Lung (tissue), 11 donors: ENCODE measurements at regions not wholly inside any gene's neighbourhood (a gene's known extent, or its start where the extent isn't known, plus 50 kb on each side); places are given as distances from the start of the nearest gene placed in this dataset.
"Not testable (repeated sequence)": the region's sequence is repeated elsewhere in the genome, so short reads cannot be mapped to it uniquely, and the experiment has no call there.

Source experiments
- ATAC-seq: fragments of 200-7000 bp; cut with Tn5 transposase; one replicate; pipeline ENCODE4 v1.9.1; 2020; ENCODE audit warnings: moderate number of reproducible peaks; ENCODE audit not compliant: insufficient read depth, low FRiP score
- DNase-seq, 3 donors: peaks; one replicate each; pipeline ENCODE4 v3.0.0-alpha.2; 2013 to 2017
- H3K27ac ChIP-seq, 2 donors: one replicate each; pipeline ENCODE4 v1.5.1; 2013; ENCODE audit warnings: mild to moderate bottlenecking in 2 of 2, moderate library complexity in 2 of 2, control low read depth in 1 of 2, inconsistent platforms in 1 of 2, low read depth in 1 of 2, low read length in 1 of 2
- H3K27me3 ChIP-seq, 3 donors: one replicate each; pipeline ENCODE4 v1.5.1; 2013; ENCODE audit warnings: low read length in 2 of 3; ENCODE audit not compliant: control insufficient read depth in 3 of 3, insufficient read depth in 3 of 3
- H3K36me3 ChIP-seq, 4 donors: one replicate each; pipeline ENCODE4 v1.5.1; 2013; ENCODE audit warnings: low read length in 4 of 4, mild to moderate bottlenecking in 1 of 4, moderate library complexity in 1 of 4; ENCODE audit not compliant: control insufficient read depth in 4 of 4, insufficient read depth in 4 of 4
- H3K4me1 ChIP-seq, 5 donors: one replicate each; pipeline ENCODE4 v1.5.1; 2013; ENCODE audit warnings: low read length in 5 of 5, mild to moderate bottlenecking in 2 of 5, moderate library complexity in 1 of 5; ENCODE audit not compliant: control insufficient read depth in 5 of 5, insufficient read depth in 5 of 5
- H3K4me3 ChIP-seq: one replicate; pipeline ENCODE4 v1.5.1; 2013; ENCODE audit warnings: mild to moderate bottlenecking, control low read depth, moderate library complexity
- H3K9ac ChIP-seq, 2 donors: one replicate each; pipeline ENCODE4 v1.5.1; 2013; ENCODE audit warnings: low read length in 2 of 2, control low read depth in 1 of 2; ENCODE audit not compliant: insufficient read depth in 1 of 2
- H3K9me3 ChIP-seq, 4 donors: one replicate each; pipeline ENCODE4 v1.5.1; 2013; ENCODE audit warnings: low read length in 3 of 4, mild to moderate bottlenecking in 1 of 4, moderate library complexity in 1 of 4; ENCODE audit not compliant: control insufficient read depth in 4 of 4, insufficient read depth in 3 of 4
- CTCF ChIP-seq: IDR thresholded peaks from 2 replicates; pipeline ENCODE4 v1.5.1; 2012; ENCODE audit warnings: mild to moderate bottlenecking; ENCODE audit errors: control extremely low read depth, extremely low read depth
- WGBS, 2 donors: extraction: QIAGEN DNeasy Blood & Tissue Kit; methylation state at CpG; one replicate each; pipeline ENCODE4 v1.1.7; 2013; 5-methylcytosine and 5-hydroxymethylcytosine counted together
- donor health status: control.
- donor health status: control.
- donor health status: Bipolar disorder and iron deficiency.
- donor health status: healthy.
- donor health status: DM: yes; HTN: yes; CAD: no.

- Histone ChIP-seq H3K27ac (no peak overlapping the region), H3K9ac (no peak overlapping the region)
- 80 to 91% methylated on average over 1 of the region's 1 CpG for WGBS, 2 donors
Measured at GRCh38 chr7:55261386-55261770, 103.8 kb upstream of the LANCL2 start.

GRCh38 chr7:55265328-55265727 is 99.8 kb upstream of the LANCL2 start:
- H3K36me3 ChIP-seq, H3K9ac ChIP-seq, H3K27me3 ChIP-seq, H3K4me1 ChIP-seq, H3K9me3 ChIP-seq, ATAC-seq, H3K27ac ChIP-seq, H3K4me3 ChIP-seq, DNase-seq: not testable (repeated sequence)
- 91 to 93% methylated on average over 8 of the region's 8 CpGs for WGBS, 2 donors

More at GRCh38 chr7:55261386-55261770, 103.8 kb upstream of the LANCL2 start:
- Histone ChIP-seq H3K4me1 (no peaks in the 10 kb centered on the region), H3K9me3 (no peaks in the 10 kb centered on the region), H3K36me3 (no peaks in the 10 kb centered on the region), H3K27me3 (no peaks in the 10 kb centered on the region), H3K4me3 (no peak overlapping the region)
- DNase-seq (no peak), ATAC-seq (no peak)
- TF ChIP-seq CTCF: no peak

GRCh38 chr7:55265836-55266642 is 99.1 kb upstream of the LANCL2 start:
- ATAC-seq (peak; percentile 11), DNase-seq (peak in 2 of 3 donors; percentile 39 to 58)
- no peak for TF ChIP-seq CTCF
- H3K27me3 ChIP-seq: no peaks in the 10 kb centered on the region
- H3K9me3 ChIP-seq: no peaks in the 10 kb centered on the region
- 65 to 71% methylated on average over 8 of the region's 8 CpGs for WGBS, 2 donors
- no peaks in the 10 kb centered on the region for H3K4me1 ChIP-seq
- H3K27ac ChIP-seq: no peak overlapping the region
- no peak overlapping the region for H3K4me3 ChIP-seq
- no peaks in the 10 kb centered on the region for H3K36me3 ChIP-seq
- peak overlapping the region in 1 of 2 donors; percentile 23 for H3K9ac ChIP-seq

GRCh38 chr7:55271069-55271626 is 94.0 kb upstream of the LANCL2 start:
- Histone ChIP-seq H3K27ac (no peak overlapping the region), H3K27me3 (no peaks in the 10 kb centered on the region), H3K9ac (no peak overlapping the region), H3K4me3 (no peak overlapping the region), H3K9me3 (peaks cover 0 to 1% (median 0%) of the 10 kb centered on the region in 4 donors), H3K36me3 (no peaks in the 10 kb centered on the region), H3K4me1 (peaks cover 0 to 5% (median 0%) of the 10 kb centered on the region in 5 donors)
- ATAC-seq (no peak), DNase-seq (no peak)
- 72 to 74% methylated on average over 8 of the region's 8 CpGs for WGBS, 2 donors
- no peak for TF ChIP-seq CTCF
